Skeletal muscle tissue (tissue), 3 donors: ENCODE measurements at regions not wholly inside any gene's neighbourhood (a gene's known extent, or its start where the extent isn't known, plus 50 kb on each side); places are given as distances from the start of the nearest gene placed in this dataset.

ENCODE experiments used
- H3K27ac ChIP-seq: one replicate; pipeline ENCODE4 v1.7.0; 2013; ENCODE audit warnings: mild to moderate bottlenecking, low read depth, low read length, inconsistent platforms
- H3K27me3 ChIP-seq, 3 donors: one replicate each; pipeline ENCODE4 v1.7.0; 2013; ENCODE audit warnings: low read length in 3 of 3; ENCODE audit not compliant: control insufficient read depth in 3 of 3, insufficient read depth in 3 of 3
- H3K36me3 ChIP-seq, 3 donors: one replicate each; pipeline ENCODE4 v1.7.0; 2013; ENCODE audit warnings: low read length in 3 of 3; ENCODE audit not compliant: control insufficient read depth in 3 of 3, insufficient read depth in 3 of 3
- H3K4me1 ChIP-seq, 3 donors: one replicate each; pipeline ENCODE4 v1.7.0; 2013; ENCODE audit warnings: low read length in 3 of 3, mild to moderate bottlenecking in 3 of 3; ENCODE audit not compliant: control insufficient read depth in 3 of 3, insufficient read depth in 3 of 3
- H3K4me3 ChIP-seq, 3 donors: one replicate each; pipeline ENCODE4 v1.7.0; 2013; ENCODE audit warnings: low read length in 3 of 3
- H3K9ac ChIP-seq, 3 donors: one replicate each; pipeline ENCODE4 v1.7.0; 2013; ENCODE audit warnings: low read length in 3 of 3, mild to moderate bottlenecking in 3 of 3, moderate library complexity in 2 of 3, low read depth in 1 of 3
- H3K9me3 ChIP-seq, 3 donors: one replicate each; pipeline ENCODE4 v1.7.0; 2013; ENCODE audit warnings: low read length in 3 of 3; ENCODE audit not compliant: control insufficient read depth in 3 of 3
- donor health status: Osteomylitis.

- H3K9ac ChIP-seq: no peak overlapping the region
- no peak overlapping the region for H3K27ac ChIP-seq
- no peaks in the 10 kb centered on the region for H3K9me3 ChIP-seq
- no peaks in the 10 kb centered on the region for H3K36me3 ChIP-seq
- H3K4me3 ChIP-seq: no peak overlapping the region
- no peaks in the 10 kb centered on the region for H3K27me3 ChIP-seq
- no peaks in the 10 kb centered on the region for H3K4me1 ChIP-seq
These were observed 608.3 kb upstream of the PCDH10 start for GRCh38 chr4:132540797-132541196.

GRCh38 chr4:132542228-132542627 lies 606.9 kb upstream of the PCDH10 start:
- H3K4me3 ChIP-seq: no peak overlapping the region
- no peaks in the 10 kb centered on the region for H3K4me1 ChIP-seq
- H3K9me3 ChIP-seq: no peaks in the 10 kb centered on the region
- H3K27me3 ChIP-seq: no peaks in the 10 kb centered on the region
- H3K36me3 ChIP-seq: no peaks in the 10 kb centered on the region
- no peak overlapping the region for H3K27ac ChIP-seq
- H3K9ac ChIP-seq: no peak overlapping the region

- no peak overlapping the region for H3K4me3 ChIP-seq
- no peaks in the 10 kb centered on the region for H3K4me1 ChIP-seq
- H3K27ac ChIP-seq: no peak overlapping the region
- H3K27me3 ChIP-seq: no peaks in the 10 kb centered on the region
- no peaks in the 10 kb centered on the region for H3K9me3 ChIP-seq
- no peak overlapping the region for H3K9ac ChIP-seq
- no peaks in the 10 kb centered on the region for H3K36me3 ChIP-seq
These were observed 600.6 kb upstream of the PCDH10 start for GRCh38 chr4:132548463-132548862.

GRCh38 chr4:132556316-132556715 lies 592.8 kb upstream of the PCDH10 start:
- Histone ChIP-seq H3K9me3 (no peaks in the 10 kb centered on the region), H3K27me3 (no peaks in the 10 kb centered on the region), H3K9ac (no peak overlapping the region), H3K4me3 (no peak overlapping the region), H3K4me1 (no peaks in the 10 kb centered on the region), H3K36me3 (no peaks in the 10 kb centered on the region), H3K27ac (no peak overlapping the region)

- Histone ChIP-seq H3K27ac (no peak overlapping the region), H3K36me3 (no peaks in the 10 kb centered on the region), H3K4me1 (no peaks in the 10 kb centered on the region), H3K4me3 (no peak overlapping the region), H3K9ac (no peak overlapping the region), H3K9me3 (no peaks in the 10 kb centered on the region), H3K27me3 (no peaks in the 10 kb centered on the region)
These were observed 591.4 kb upstream of the PCDH10 start for GRCh38 chr4:132557660-132558059.

GRCh38 chr4:132564920-132565319 lies 584.2 kb upstream of the PCDH10 start:
- no peak overlapping the region for H3K4me3 ChIP-seq
- H3K27ac ChIP-seq: no peak overlapping the region
- H3K36me3 ChIP-seq: no peaks in the 10 kb centered on the region
- no peaks in the 10 kb centered on the region for H3K4me1 ChIP-seq
- H3K9ac ChIP-seq: no peak overlapping the region
- peaks cover 0 to 4% (median 0%) of the 10 kb centered on the region in 3 donors for H3K9me3 ChIP-seq
- no peaks in the 10 kb centered on the region for H3K27me3 ChIP-seq

- Histone ChIP-seq H3K27me3 (no peaks in the 10 kb centered on the region), H3K27ac (no peak overlapping the region)
These were observed 583.6 kb upstream of the PCDH10 start for GRCh38 chr4:132565542-132565941.

GRCh38 chr4:132572210-132572609 lies 576.9 kb upstream of the PCDH10 start:
- no peaks in the 10 kb centered on the region for H3K4me1 ChIP-seq
- H3K4me3 ChIP-seq: no peak overlapping the region
- no peaks in the 10 kb centered on the region for H3K36me3 ChIP-seq
- H3K27ac ChIP-seq: no peak overlapping the region
- no peak overlapping the region for H3K9ac ChIP-seq
- no peaks in the 10 kb centered on the region for H3K27me3 ChIP-seq
- H3K9me3 ChIP-seq: no peaks in the 10 kb centered on the region

More at GRCh38 chr4:132565542-132565941, 583.6 kb upstream of the PCDH10 start:
- Histone ChIP-seq H3K9me3 (peaks cover 0 to 4% (median 0%) of the 10 kb centered on the region in 3 donors), H3K9ac (no peak overlapping the region), H3K4me3 (no peak overlapping the region), H3K36me3 (no peaks in the 10 kb centered on the region), H3K4me1 (no peaks in the 10 kb centered on the region)

GRCh38 chr4:132587626-132588025 lies 561.5 kb upstream of the PCDH10 start:
- Histone ChIP-seq H3K9me3 (no peaks in the 10 kb centered on the region), H3K4me3 (no peak overlapping the region), H3K4me1 (no peaks in the 10 kb centered on the region), H3K9ac (no peak overlapping the region), H3K27ac (no peak overlapping the region), H3K27me3 (no peaks in the 10 kb centered on the region), H3K36me3 (no peaks in the 10 kb centered on the region)

- H3K27ac ChIP-seq: no peak overlapping the region
- no peak overlapping the region for H3K9ac ChIP-seq
- no peaks in the 10 kb centered on the region for H3K4me1 ChIP-seq
- H3K36me3 ChIP-seq: no peaks in the 10 kb centered on the region
- H3K27me3 ChIP-seq: no peaks in the 10 kb centered on the region
- no peak overlapping the region for H3K4me3 ChIP-seq
- H3K9me3 ChIP-seq: no peaks in the 10 kb centered on the region
These were observed 556.8 kb upstream of the PCDH10 start for GRCh38 chr4:132592340-132592739.

- H3K27ac ChIP-seq: no peak overlapping the region
- H3K9ac ChIP-seq: no peak overlapping the region
- H3K36me3 ChIP-seq: no peaks in the 10 kb centered on the region
- no peaks in the 10 kb centered on the region for H3K4me1 ChIP-seq
- no peaks in the 10 kb centered on the region for H3K9me3 ChIP-seq
- no peak overlapping the region for H3K4me3 ChIP-seq
- no peaks in the 10 kb centered on the region for H3K27me3 ChIP-seq
These were observed 556.2 kb upstream of the PCDH10 start for GRCh38 chr4:132592850-132593249.
